Bronchial epithelial cell (primary cell): ENCODE measurements at regions not wholly inside any gene's neighbourhood (a gene's known extent, or its start where the extent isn't known, plus 50 kb on each side); places are given as distances from the start of the nearest gene placed in this dataset.

ENCODE experiments used
- DNase-seq: peaks from one replicate; pipeline ENCODE4 v3.0.0-alpha.2; 2010; ENCODE audit warnings: low read depth
- FAIRE-seq: peaks from 2 replicates; lab custom pipeline; 2011; peaks lifted over from hg19 to GRCh38; lab: Jason Lieb, UNC
- H3K27me3 ChIP-seq: 2 replicates; pipeline ENCODE4 v1.5.1; 2011; ENCODE audit warnings: low read length; ENCODE audit not compliant: control insufficient read depth, insufficient read depth
- H3K36me3 ChIP-seq: 2 replicates; pipeline ENCODE4 v1.5.1; 2011; ENCODE audit warnings: low read length; ENCODE audit not compliant: control insufficient read depth, insufficient read depth
- H3K4me3 ChIP-seq: 2 replicates; pipeline ENCODE4 v1.5.1; 2011; ENCODE audit warnings: mild to moderate bottlenecking, low read depth, low read length, control low read depth
- TF ChIP-seq, protein P1 (sequence below): IDR thresholded peaks from 2 replicates; pipeline ENCODE4 v1.5.1; 2011; ENCODE audit warnings: mild to moderate bottlenecking, moderate library complexity, low read length, control low read depth, inconsistent platforms; ENCODE audit not compliant: insufficient read depth, severe bottlenecking

DNA sequence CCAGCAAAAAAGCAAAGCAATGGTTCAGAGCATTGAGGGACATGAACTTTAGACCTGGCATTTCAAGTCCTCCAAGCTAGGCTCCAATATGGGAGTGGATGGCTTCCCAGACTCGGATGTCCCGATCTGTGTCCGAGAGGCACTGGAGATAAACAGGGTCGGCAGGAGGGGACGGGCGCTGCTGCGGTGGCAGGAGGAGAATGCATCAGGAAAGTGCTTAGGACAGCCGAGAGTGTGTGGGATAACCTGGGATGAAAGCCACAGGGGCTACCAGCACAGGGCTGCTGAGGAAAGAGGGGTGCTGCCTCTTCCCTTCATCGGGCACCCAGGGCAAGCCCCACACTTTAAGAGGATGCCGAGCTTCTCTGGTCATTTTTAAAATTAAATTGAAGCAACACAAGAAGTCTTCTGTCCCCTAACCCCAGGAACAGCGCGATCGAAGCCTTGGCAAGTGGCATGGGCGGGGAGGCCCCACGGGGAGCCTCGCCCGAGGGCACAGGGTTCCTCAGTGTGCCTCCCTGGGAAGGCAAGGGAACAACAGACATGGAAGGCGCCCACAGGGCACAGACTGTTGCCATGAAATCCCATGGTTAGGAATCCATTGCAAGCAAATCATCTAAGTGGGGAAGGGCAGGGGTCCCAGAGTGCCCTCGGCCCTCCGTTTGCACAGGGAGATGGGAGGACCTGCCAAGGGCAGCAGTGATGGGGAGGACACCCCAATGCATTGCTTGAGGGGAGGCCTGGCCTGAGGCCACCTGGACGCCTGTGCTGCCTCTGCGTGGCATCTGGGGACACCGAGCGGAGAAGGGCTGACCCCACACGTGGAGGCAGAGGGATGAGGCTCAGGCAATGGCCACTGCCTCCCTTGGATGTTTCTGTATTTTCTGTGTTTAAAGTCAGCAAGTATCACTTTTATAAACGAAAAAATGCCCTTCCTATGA is 78.5 kb upstream of the GPC1 start:
- no peaks in the 10 kb centered on the region for H3K27me3 ChIP-seq
- DNase-seq (no peak), FAIRE-seq (no peak)
- H3K36me3 ChIP-seq = no peaks in the 10 kb centered on the region
- H3K4me3 ChIP-seq = no peak overlapping the region
- TF ChIP-seq, protein P1, sequence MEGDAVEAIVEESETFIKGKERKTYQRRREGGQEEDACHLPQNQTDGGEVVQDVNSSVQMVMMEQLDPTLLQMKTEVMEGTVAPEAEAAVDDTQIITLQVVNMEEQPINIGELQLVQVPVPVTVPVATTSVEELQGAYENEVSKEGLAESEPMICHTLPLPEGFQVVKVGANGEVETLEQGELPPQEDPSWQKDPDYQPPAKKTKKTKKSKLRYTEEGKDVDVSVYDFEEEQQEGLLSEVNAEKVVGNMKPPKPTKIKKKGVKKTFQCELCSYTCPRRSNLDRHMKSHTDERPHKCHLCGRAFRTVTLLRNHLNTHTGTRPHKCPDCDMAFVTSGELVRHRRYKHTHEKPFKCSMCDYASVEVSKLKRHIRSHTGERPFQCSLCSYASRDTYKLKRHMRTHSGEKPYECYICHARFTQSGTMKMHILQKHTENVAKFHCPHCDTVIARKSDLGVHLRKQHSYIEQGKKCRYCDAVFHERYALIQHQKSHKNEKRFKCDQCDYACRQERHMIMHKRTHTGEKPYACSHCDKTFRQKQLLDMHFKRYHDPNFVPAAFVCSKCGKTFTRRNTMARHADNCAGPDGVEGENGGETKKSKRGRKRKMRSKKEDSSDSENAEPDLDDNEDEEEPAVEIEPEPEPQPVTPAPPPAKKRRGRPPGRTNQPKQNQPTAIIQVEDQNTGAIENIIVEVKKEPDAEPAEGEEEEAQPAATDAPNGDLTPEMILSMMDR = no peak

DNA sequence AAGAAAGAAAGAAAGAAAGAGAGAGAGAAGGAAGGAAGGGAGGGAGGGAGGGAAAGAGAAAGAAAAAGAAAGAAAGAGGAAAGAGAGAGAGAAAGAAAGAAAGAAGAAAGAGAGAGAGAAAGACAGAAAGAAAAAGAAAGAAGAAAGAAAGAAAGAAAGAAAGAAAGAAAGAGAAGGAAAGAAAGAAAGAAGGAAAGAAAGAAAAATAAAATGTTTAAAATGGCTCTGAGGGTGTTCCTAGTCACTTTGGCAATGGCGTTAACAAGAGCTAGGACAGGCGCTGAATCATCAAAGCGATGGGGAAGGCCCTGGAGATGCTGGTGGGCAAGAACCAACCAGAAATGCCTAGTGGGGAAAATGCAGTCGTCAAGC is 77.8 kb upstream of the GPC1 start:
- FAIRE-seq (no peak), DNase-seq (no peak)
- H3K36me3 ChIP-seq = no peaks in the 10 kb centered on the region
- no peaks in the 10 kb centered on the region for H3K27me3 ChIP-seq
- H3K4me3 ChIP-seq = no peak overlapping the region
- TF ChIP-seq, protein P1 = no peak

DNA sequence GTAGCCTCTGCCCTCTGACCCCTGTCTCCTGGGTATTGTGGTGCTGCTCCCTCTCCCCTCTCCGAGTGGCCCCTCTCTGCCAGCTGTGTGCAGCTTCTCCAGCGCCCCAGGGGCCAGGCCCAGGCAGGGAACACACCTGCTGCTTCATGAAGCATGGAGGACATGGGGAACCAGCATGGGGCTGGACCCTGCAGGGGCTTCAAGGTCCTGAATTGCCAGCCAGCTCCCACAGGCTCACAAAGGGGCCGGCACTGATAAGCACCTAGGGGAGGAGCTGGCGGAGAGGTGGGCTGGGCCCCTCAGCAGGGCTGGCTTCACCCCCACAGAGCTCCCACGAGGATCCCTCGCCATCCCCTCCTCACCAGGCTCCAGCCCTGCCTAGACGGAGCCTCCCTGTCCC is 77.4 kb upstream of the GPC1 start:
- no peak for FAIRE-seq
- TF ChIP-seq, protein P1 = no peak
- no peak for DNase-seq
- Histone ChIP-seq H3K27me3 (no peaks in the 10 kb centered on the region), H3K36me3 (no peaks in the 10 kb centered on the region), H3K4me3 (no peak overlapping the region)

DNA sequence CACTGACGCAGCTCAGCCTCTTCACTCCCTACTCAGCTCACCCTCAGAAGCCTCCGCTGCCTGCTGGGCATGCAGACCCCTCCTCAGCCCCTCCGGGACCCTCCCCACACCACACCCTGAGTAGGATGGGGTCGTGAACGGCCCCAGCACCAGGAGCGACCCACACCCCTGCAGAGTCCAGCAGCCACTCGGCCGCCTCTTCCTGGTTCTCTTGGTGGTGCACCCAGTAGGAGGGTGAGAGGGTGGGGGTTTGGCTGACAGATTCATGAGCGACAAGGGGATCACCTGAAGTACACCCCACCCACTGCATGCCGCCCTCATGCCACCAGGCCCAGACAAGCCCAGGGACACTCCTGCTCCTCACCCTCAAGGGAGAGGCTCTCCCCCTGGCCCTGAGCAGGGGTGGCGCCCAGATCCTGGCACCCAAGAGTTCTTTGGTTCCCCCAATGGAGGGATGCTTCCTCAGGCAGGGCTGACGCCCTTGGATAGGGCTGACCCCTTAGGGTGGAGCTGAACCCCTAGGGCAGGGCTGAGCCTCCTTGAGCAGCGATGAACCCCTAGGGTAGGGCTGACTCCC is 76.6 kb upstream of the GPC1 start:
- DNase-seq (no peak), FAIRE-seq (no peak)
- Histone ChIP-seq H3K36me3 (no peaks in the 10 kb centered on the region), H3K27me3 (no peaks in the 10 kb centered on the region), H3K4me3 (no peak overlapping the region)
- TF ChIP-seq, protein P1 = no peak

DNA sequence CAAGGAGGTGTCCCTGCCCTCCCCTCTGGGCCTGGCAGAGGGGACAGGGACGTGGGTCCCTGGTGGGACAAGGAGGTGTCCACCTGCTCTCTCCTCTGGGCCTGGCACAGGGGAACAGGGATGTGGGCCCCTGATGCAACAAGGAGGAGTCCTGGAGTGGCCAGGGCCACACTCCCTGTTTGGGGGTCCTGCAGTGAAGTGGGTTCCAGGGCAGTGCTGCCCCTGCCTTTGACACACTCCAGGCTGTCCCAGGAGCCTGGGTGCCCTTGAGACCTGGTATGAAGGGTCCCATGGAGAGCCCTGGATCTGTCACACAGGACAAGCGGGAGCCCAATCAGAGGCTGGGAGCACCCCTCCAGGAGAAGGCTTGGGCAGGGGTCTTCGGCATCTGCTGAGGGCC is 75.8 kb upstream of the GPC1 start:
- FAIRE-seq = no peak
- H3K36me3 ChIP-seq = no peaks in the 10 kb centered on the region
- no peak overlapping the region for H3K4me3 ChIP-seq
- no peaks in the 10 kb centered on the region for H3K27me3 ChIP-seq
- DNase-seq = no peak
- TF ChIP-seq, protein P1 = no peak
